Hepatocyte (in vitro differentiated cells): ENCODE measurements at regions not wholly inside any gene's neighbourhood (a gene's known extent, or its start where the extent isn't known, plus 50 kb on each side); places are given as distances from the start of the nearest gene placed in this dataset.

Source experiments
- DNase-seq: peaks from one replicate; pipeline ENCODE4 v3.0.0-alpha.2; 2016; ENCODE audit warnings: low spot score
- H2AFZ ChIP-seq: fragments of 200-600 bp; sonication (generic); 2 replicates; pipeline ENCODE4 v1.6.0; 2016; ENCODE audit warnings: antibody characterized with exemption, mild to moderate bottlenecking
- H3K27ac ChIP-seq: fragments of 200-600 bp; sonication (generic); 2 replicates; pipeline ENCODE4 v1.5.1; 2016; ENCODE audit warnings: mild to moderate bottlenecking
- H3K27me3 ChIP-seq: fragments of 200-600 bp; sonication (generic); 2 replicates; pipeline ENCODE4 v1.6.1; 2016
- H3K36me3 ChIP-seq: fragments of 200-600 bp; sonication (generic); replicated peaks from 2 replicates; pipeline ENCODE4 v1.5.1; 2016; ENCODE audit warnings: low read depth; ENCODE audit not compliant: insufficient read depth
- H3K4me1 ChIP-seq: fragments of 200-600 bp; sonication (generic); 2 replicates; pipeline ENCODE4 v1.5.1; 2016; ENCODE audit warnings: mild to moderate bottlenecking, moderate library complexity; ENCODE audit not compliant: insufficient read depth
- H3K4me2 ChIP-seq: fragments of 200-600 bp; sonication (generic); 2 replicates; pipeline ENCODE4 v1.6.0; 2016
- H3K4me3 ChIP-seq: fragments of 200-600 bp; sonication (generic); 2 replicates; pipeline ENCODE4 v1.5.1; 2016; ENCODE audit warnings: mild to moderate bottlenecking
- H3K79me2 ChIP-seq: fragments of 200-600 bp; sonication (generic); 2 replicates; pipeline ENCODE4 v1.6.0; 2017; ENCODE audit warnings: mild to moderate bottlenecking
- H3K9me2 ChIP-seq: fragments of 200-600 bp; sonication (generic); replicated peaks from 2 replicates; pipeline ENCODE4 v1.6.0; 2017; ENCODE audit warnings: mild to moderate bottlenecking; ENCODE audit not compliant: insufficient read depth
- H3K9me3 ChIP-seq: fragments of 200-600 bp; sonication (generic); 2 replicates; pipeline ENCODE4 v1.5.1; 2016; ENCODE audit warnings: low read depth, mild to moderate bottlenecking
- H4K20me1 ChIP-seq: fragments of 200-600 bp; sonication (generic); 2 replicates; pipeline ENCODE4 v1.6.0; 2016; ENCODE audit warnings: mild to moderate bottlenecking; ENCODE audit not compliant: insufficient read depth, poor library complexity, severe bottlenecking
- EZH2 ChIP-seq: fragments of 200-600 bp; sonication (generic); IDR thresholded peaks from 2 replicates; pipeline ENCODE4 v1.6.1; 2016; ENCODE audit warnings: antibody characterized with exemption, mild to moderate bottlenecking, borderline replicate concordance
- EZH2phosphoT487 ChIP-seq: fragments of 200-600 bp; sonication (generic); IDR thresholded peaks from one replicate; pipeline ENCODE4 v1.6.1; 2018; ENCODE audit warnings: antibody characterized with exemption, mild to moderate bottlenecking, low read depth, moderate library complexity; ENCODE audit not compliant: unreplicated experiment, severe bottlenecking
- WGBS: methylation state at CpG from one replicate; pipeline ENCODE4 v1.1.6; 2016; ENCODE audit warnings: low lambda C conversion rate; ENCODE audit errors: missing lambda C conversion rate; 5-methylcytosine and 5-hydroxymethylcytosine counted together
- TF ChIP-seq, protein P1 (sequence below): fragments of 200-600 bp; sonication (generic); IDR thresholded peaks from 2 replicates; pipeline ENCODE4 v1.5.1; 2016; ENCODE audit warnings: antibody characterized with exemption, mild to moderate bottlenecking; ENCODE audit not compliant: poor library complexity

DNA sequence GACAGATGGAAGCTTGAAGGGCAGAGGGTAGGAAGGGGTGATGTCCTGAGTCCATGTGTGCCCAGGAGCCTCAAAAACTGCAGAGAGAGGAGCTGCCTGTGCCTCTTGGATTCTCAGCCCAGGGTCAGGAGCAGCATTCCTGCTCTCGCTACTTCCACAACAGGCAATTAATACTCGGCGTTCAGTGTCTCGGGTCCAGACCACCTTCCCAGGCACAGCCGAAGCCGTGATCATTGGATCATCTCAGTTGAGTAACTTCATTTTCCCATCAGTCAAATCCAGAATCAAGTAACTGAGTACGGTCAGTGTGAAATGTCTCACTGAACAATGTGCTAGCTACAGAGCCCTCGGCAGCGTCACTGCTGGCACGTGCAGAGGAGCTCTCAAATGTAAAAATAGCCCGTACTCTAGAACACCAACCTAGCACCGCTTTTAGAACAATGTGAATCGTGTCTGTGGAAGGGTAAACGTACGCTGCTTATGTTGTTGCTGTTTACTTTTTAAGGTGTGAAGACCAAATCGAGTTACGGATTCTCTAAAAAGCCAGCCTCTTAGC lies 63.5 kb upstream of the IRX4 start:
- TF ChIP-seq, protein P1, sequence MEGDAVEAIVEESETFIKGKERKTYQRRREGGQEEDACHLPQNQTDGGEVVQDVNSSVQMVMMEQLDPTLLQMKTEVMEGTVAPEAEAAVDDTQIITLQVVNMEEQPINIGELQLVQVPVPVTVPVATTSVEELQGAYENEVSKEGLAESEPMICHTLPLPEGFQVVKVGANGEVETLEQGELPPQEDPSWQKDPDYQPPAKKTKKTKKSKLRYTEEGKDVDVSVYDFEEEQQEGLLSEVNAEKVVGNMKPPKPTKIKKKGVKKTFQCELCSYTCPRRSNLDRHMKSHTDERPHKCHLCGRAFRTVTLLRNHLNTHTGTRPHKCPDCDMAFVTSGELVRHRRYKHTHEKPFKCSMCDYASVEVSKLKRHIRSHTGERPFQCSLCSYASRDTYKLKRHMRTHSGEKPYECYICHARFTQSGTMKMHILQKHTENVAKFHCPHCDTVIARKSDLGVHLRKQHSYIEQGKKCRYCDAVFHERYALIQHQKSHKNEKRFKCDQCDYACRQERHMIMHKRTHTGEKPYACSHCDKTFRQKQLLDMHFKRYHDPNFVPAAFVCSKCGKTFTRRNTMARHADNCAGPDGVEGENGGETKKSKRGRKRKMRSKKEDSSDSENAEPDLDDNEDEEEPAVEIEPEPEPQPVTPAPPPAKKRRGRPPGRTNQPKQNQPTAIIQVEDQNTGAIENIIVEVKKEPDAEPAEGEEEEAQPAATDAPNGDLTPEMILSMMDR = no peak
- TF ChIP-seq EZH2 = no peak
- TF ChIP-seq EZH2phosphoT487 = no peak
- no peak overlapping the region for H3K27ac ChIP-seq
- no peaks in the 10 kb centered on the region for H3K36me3 ChIP-seq
- no peaks in the 10 kb centered on the region for H3K79me2 ChIP-seq
- H3K4me3 ChIP-seq = no peak overlapping the region
- no peak for DNase-seq
- no peaks in the 10 kb centered on the region for H3K9me3 ChIP-seq
- H3K9me2 ChIP-seq = no peaks in the 10 kb centered on the region
- H2AFZ ChIP-seq = no peak overlapping the region
- WGBS = 82% methylated on average over 17 of the region's 17 CpGs
- H4K20me1 ChIP-seq = no peaks in the 10 kb centered on the region
- H3K27me3 ChIP-seq = peaks cover 23% of the 10 kb centered on the region
- H3K4me1 ChIP-seq = no peaks in the 10 kb centered on the region
- H3K4me2 ChIP-seq = no peak overlapping the region

DNA sequence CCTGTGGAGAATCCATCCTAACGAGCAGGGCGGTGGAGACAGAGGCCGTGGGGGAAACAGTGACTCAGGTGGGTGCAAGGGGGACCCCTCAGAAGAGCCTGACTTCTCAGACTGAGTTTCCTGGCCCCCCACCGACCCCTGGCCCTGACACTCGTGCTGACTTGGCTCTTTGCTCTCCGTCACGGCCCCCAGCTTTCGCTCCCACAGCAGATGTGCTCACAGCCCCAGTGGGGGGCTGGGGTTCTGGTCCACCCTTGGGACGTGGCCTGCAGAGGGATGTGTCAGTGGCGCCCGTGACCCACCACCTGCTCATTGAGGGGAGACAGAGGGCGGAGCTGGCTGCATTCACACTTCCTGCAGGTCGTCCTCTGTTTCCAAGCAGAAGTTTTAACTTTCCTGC lies 62.9 kb upstream of the IRX4 start:
- Histone ChIP-seq H3K9me3 (no peaks in the 10 kb centered on the region), H3K27me3 (peaks cover 23% of the 10 kb centered on the region), H3K4me1 (no peaks in the 10 kb centered on the region), H3K79me2 (no peaks in the 10 kb centered on the region), H3K9me2 (no peaks in the 10 kb centered on the region), H3K4me2 (no peak overlapping the region), H2AFZ (no peak overlapping the region), H3K4me3 (no peak overlapping the region), H3K36me3 (no peaks in the 10 kb centered on the region), H4K20me1 (no peaks in the 10 kb centered on the region), H3K27ac (no peak overlapping the region)
- TF ChIP-seq EZH2 (no peak), EZH2phosphoT487 (no peak)
- TF ChIP-seq, protein P1 = no peak
- no peak for DNase-seq
- 87% methylated on average over 13 of the region's 13 CpGs for WGBS

GRCh38 chr5:1944408-1944807 lies 61.7 kb upstream of the IRX4 start:
- Histone ChIP-seq H3K36me3 (no peaks in the 10 kb centered on the region), H3K4me1 (no peaks in the 10 kb centered on the region), H3K9me2 (no peaks in the 10 kb centered on the region), H3K27me3 (peaks cover 23% of the 10 kb centered on the region), H3K79me2 (no peaks in the 10 kb centered on the region), H2AFZ (no peak overlapping the region), H3K4me2 (no peak overlapping the region), H3K4me3 (no peak overlapping the region), H3K27ac (no peak overlapping the region), H4K20me1 (no peaks in the 10 kb centered on the region), H3K9me3 (no peaks in the 10 kb centered on the region)
- no peak for DNase-seq
- 53% methylated on average over 10 of the region's 10 CpGs for WGBS
- TF ChIP-seq, protein P1 = no peak
- TF ChIP-seq EZH2phosphoT487 (no peak), EZH2 (no peak)

- H3K9me2 ChIP-seq = no peaks in the 10 kb centered on the region
- H3K79me2 ChIP-seq = no peaks in the 10 kb centered on the region
- H3K27me3 ChIP-seq = peaks cover 23% of the 10 kb centered on the region
- no peak overlapping the region for H3K4me3 ChIP-seq
- no peaks in the 10 kb centered on the region for H3K4me1 ChIP-seq
- no peaks in the 10 kb centered on the region for H3K36me3 ChIP-seq
- no peak overlapping the region for H3K27ac ChIP-seq
- H2AFZ ChIP-seq = no peak overlapping the region
- no peaks in the 10 kb centered on the region for H3K9me3 ChIP-seq
- TF ChIP-seq EZH2 (no peak), EZH2phosphoT487 (no peak)
- TF ChIP-seq, protein P1 = no peak
- WGBS = 95% methylated on average over 11 of the region's 11 CpGs
- H4K20me1 ChIP-seq = no peaks in the 10 kb centered on the region
- no peak overlapping the region for H3K4me2 ChIP-seq
- no peak for DNase-seq
Observed at GRCh38 chr5:1943481-1943880, 60.8 kb upstream of the IRX4 start.
